GM19468 (cell line): ENCODE measurements at regions not wholly inside any gene's neighbourhood (a gene's known extent, or its start where the extent isn't known, plus 50 kb on each side); places are given as distances from the start of the nearest gene placed in this dataset.

Source experiments
- ATAC-seq: cut with Tn5 transposase; IDR thresholded peaks from one replicate; pipeline ENCODE4 v1.9.1; 2021; ENCODE audit warnings: mild to moderate bottlenecking, moderate library complexity, moderate number of reproducible peaks; ENCODE audit not compliant: unreplicated experiment; ENCODE audit errors: extremely low read depth

- ATAC-seq, result no peak
These were observed 67.2 kb downstream of the CEBPB start for GRCh38 chr20:50257860-50258259.

- no peak for ATAC-seq
These were observed 68.3 kb downstream of the CEBPB start for GRCh38 chr20:50258790-50259483.

- no peak for ATAC-seq
These were observed 69.3 kb downstream of the CEBPB start for GRCh38 chr20:50259705-50260478.

- ATAC-seq, result no peak
These were observed 70.0 kb downstream of the CEBPB start for GRCh38 chr20:50260479-50261221.

GRCh38 chr20:50261471-50262212, 71.0 kb downstream of the CEBPB start:
- no peak for ATAC-seq

- no peak for ATAC-seq
These were observed 73.2 kb downstream of the CEBPB start for GRCh38 chr20:50263831-50264230.

GRCh38 chr20:50264534-50265145, 74.0 kb downstream of the CEBPB start:
- ATAC-seq, result no peak

- no peak for ATAC-seq
These were observed 74.8 kb downstream of the CEBPB start for GRCh38 chr20:50265245-50265946.

GRCh38 chr20:50266293-50267040, 75.8 kb downstream of the CEBPB start:
- no peak for ATAC-seq

GRCh38 chr20:50267041-50267865, 76.6 kb downstream of the CEBPB start:
- no peak for ATAC-seq

- no peak for ATAC-seq
These were observed 77.2 kb downstream of the CEBPB start for GRCh38 chr20:50267866-50268219.

GRCh38 chr20:50269091-50270033, 78.7 kb downstream of the CEBPB start:
- ATAC-seq, result no peak

GRCh38 chr20:50270034-50270395, 79.4 kb downstream of the CEBPB start:
- no peak for ATAC-seq

GRCh38 chr20:50270569-50270968, 79.9 kb downstream of the CEBPB start:
- ATAC-seq, result no peak

- ATAC-seq, result no peak
These were observed 80.5 kb downstream of the CEBPB start for GRCh38 chr20:50271176-50271575.

- ATAC-seq, result no peak
These were observed 81.0 kb downstream of the CEBPB start for GRCh38 chr20:50271612-50272011.
